ENCODE measurements at regions not wholly inside any gene's neighbourhood (a gene's known extent, or its start where the extent isn't known, plus 50 kb on each side); places are given as distances from the start of the nearest gene placed in this dataset.

DNA sequence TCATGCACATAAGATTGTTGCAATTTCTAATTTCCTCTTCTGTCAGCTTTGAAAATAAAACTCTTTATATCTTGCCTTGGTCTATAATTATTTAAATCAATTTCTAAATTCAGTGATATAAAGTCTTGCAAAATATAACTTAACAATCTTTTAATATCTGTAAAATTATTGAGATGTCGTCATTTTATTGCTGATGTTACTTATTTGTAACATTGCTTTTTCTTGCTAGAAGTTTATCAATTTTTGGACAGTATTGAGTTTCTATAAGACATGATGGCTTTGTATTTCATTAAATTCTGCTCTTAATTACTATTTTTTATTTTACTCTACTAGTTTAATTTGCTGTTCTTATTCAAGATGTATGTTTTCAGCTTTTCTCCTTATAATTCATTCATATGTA lies 1036.5 kb downstream of the TMEM182 start:
- H3K36me3 Mint-ChIP-seq (ENCODE audit: low read depth), result peaks cover 17% of the 10 kb centered on the region
- H3K27me3 Mint-ChIP-seq (ENCODE audit: insufficient read depth, low read depth, poor library complexity), result peaks cover 30% of the 10 kb centered on the region
- Histone ChIP-seq H3K4me2 (no peak overlapping the region), H3K9me2 (ENCODE audit: insufficient read depth) (peaks cover 10% of the 10 kb centered on the region), H3K79me2 (replicated peaks; ENCODE audit: insufficient read depth) (no peaks in the 10 kb centered on the region), H3K4me3 (no peak overlapping the region), H4K20me1 (replicated peaks; ENCODE audit: insufficient read depth) (no peaks in the 10 kb centered on the region; the same call in 1 of the 2 replicates), H2AFZ (no peak overlapping the region), H3K27ac (ENCODE audit: low read depth) (no peak overlapping the region), H3F3A (replicated peaks; ENCODE audit: low read depth) (no peaks in the 10 kb centered on the region), H3K27me3 (ENCODE audit: insufficient read depth) (peaks cover 43% of the 10 kb centered on the region), H3K4me1 (ENCODE audit: insufficient read depth) (no peaks in the 10 kb centered on the region), H3K36me3 (ENCODE audit: insufficient read depth) (no peaks in the 10 kb centered on the region)
- H3K9me3 Mint-ChIP-seq, result peaks cover 23% of the 10 kb centered on the region
- DNase-seq (ENCODE audit: low spot score), result no peak
- no peak overlapping the region for H3K27ac Mint-ChIP-seq
- H3K4me3 Mint-ChIP-seq, result no peak overlapping the region
- H3K4me1 Mint-ChIP-seq, result no peaks in the 10 kb centered on the region; the same call in 2 of the 3 replicates
- TF ChIP-seq, protein P1, sequence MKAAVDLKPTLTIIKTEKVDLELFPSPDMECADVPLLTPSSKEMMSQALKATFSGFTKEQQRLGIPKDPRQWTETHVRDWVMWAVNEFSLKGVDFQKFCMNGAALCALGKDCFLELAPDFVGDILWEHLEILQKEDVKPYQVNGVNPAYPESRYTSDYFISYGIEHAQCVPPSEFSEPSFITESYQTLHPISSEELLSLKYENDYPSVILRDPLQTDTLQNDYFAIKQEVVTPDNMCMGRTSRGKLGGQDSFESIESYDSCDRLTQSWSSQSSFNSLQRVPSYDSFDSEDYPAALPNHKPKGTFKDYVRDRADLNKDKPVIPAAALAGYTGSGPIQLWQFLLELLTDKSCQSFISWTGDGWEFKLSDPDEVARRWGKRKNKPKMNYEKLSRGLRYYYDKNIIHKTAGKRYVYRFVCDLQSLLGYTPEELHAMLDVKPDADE (IDR thresholded peaks at IDR 0.05), result no peak
- TF ChIP-seq, protein P2, sequence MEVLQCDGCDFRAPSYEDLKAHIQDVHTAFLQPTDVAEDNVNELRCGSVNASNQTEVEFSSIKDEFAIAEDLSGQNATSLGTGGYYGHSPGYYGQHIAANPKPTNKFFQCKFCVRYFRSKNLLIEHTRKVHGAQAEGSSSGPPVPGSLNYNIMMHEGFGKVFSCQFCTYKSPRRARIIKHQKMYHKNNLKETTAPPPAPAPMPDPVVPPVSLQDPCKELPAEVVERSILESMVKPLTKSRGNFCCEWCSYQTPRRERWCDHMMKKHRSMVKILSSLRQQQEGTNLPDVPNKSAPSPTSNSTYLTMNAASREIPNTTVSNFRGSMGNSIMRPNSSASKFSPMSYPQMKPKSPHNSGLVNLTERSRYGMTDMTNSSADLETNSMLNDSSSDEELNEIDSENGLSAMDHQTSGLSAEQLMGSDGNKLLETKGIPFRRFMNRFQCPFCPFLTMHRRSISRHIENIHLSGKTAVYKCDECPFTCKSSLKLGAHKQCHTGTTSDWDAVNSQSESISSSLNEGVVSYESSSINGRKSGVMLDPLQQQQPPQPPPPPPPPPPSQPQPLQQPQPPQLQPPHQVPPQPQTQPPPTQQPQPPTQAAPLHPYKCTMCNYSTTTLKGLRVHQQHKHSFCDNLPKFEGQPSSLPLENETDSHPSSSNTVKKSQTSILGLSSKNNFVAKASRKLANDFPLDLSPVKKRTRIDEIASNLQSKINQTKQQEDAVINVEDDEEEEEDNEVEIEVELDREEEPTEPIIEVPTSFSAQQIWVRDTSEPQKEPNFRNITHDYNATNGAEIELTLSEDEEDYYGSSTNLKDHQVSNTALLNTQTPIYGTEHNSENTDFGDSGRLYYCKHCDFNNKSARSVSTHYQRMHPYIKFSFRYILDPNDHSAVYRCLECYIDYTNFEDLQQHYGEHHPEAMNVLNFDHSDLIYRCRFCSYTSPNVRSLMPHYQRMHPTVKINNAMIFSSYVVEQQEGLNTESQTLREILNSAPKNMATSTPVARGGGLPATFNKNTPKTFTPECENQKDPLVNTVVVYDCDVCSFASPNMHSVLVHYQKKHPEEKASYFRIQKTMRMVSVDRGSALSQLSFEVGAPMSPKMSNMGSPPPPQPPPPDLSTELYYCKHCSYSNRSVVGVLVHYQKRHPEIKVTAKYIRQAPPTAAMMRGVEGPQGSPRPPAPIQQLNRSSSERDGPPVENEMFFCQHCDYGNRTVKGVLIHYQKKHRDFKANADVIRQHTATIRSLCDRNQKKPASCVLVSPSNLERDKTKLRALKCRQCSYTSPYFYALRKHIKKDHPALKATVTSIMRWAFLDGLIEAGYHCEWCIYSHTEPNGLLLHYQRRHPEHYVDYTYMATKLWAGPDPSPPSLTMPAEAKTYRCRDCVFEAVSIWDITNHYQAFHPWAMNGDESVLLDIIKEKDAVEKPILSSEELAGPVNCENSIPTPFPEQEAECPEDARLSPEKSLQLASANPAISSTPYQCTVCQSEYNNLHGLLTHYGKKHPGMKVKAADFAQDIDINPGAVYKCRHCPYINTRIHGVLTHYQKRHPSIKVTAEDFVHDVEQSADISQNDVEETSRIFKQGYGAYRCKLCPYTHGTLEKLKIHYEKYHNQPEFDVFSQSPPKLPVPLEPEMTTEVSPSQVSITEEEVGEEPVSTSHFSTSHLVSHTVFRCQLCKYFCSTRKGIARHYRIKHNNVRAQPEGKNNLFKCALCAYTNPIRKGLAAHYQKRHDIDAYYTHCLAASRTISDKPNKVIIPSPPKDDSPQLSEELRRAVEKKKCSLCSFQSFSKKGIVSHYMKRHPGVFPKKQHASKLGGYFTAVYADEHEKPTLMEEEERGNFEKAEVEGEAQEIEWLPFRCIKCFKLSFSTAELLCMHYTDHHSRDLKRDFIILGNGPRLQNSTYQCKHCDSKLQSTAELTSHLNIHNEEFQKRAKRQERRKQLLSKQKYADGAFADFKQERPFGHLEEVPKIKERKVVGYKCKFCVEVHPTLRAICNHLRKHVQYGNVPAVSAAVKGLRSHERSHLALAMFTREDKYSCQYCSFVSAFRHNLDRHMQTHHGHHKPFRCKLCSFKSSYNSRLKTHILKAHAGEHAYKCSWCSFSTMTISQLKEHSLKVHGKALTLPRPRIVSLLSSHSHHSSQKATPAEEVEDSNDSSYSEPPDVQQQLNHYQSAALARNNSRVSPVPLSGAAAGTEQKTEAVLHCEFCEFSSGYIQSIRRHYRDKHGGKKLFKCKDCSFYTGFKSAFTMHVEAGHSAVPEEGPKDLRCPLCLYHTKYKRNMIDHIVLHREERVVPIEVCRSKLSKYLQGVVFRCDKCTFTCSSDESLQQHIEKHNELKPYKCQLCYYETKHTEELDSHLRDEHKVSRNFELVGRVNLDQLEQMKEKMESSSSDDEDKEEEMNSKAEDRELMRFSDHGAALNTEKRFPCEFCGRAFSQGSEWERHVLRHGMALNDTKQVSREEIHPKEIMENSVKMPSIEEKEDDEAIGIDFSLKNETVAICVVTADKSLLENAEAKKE (CRISPR knock-in tag; IDR thresholded peaks at IDR 0.05), result no peak
- TF ChIP-seq EZH2 (IDR thresholded peaks at IDR 0.05; ENCODE audit: low read depth, unreplicated experiment) (no peak), JUNB (IDR thresholded peaks at IDR 0.05; ENCODE audit: unreplicated experiment) (no peak), EZH2phosphoT487 (IDR thresholded peaks at IDR 0.05; ENCODE audit: unreplicated experiment) (no peak), NANOG (IDR thresholded peaks at IDR 0.05; ENCODE audit: borderline replicate concordance) (no peak), ZNF114 (CRISPR knock-in tag; IDR thresholded peaks at IDR 0.05) (no peak), CREB1 (CRISPR knock-in tag; IDR thresholded peaks at IDR 0.05; ENCODE audit: low read depth) (no peak), STAT1 (IDR thresholded peaks at IDR 0.05; ENCODE audit: unreplicated experiment) (no peak), POLR2AphosphoS5 (IDR thresholded peaks at IDR 0.05; ENCODE audit: low read depth) (no peak), ZNF331 (CRISPR knock-in tag; IDR thresholded peaks at IDR 0.05; ENCODE audit: low read depth) (no peak)
- TF ChIP-seq, protein P3, sequence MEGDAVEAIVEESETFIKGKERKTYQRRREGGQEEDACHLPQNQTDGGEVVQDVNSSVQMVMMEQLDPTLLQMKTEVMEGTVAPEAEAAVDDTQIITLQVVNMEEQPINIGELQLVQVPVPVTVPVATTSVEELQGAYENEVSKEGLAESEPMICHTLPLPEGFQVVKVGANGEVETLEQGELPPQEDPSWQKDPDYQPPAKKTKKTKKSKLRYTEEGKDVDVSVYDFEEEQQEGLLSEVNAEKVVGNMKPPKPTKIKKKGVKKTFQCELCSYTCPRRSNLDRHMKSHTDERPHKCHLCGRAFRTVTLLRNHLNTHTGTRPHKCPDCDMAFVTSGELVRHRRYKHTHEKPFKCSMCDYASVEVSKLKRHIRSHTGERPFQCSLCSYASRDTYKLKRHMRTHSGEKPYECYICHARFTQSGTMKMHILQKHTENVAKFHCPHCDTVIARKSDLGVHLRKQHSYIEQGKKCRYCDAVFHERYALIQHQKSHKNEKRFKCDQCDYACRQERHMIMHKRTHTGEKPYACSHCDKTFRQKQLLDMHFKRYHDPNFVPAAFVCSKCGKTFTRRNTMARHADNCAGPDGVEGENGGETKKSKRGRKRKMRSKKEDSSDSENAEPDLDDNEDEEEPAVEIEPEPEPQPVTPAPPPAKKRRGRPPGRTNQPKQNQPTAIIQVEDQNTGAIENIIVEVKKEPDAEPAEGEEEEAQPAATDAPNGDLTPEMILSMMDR (conservative IDR thresholded peaks at IDR 0.05; ENCODE audit: low read depth in 2 of 2), result no peak
- ATAC-seq, result no peak
